Amniotic epithelial cell (primary cell): ENCODE measurements at regions not wholly inside any gene's neighbourhood (a gene's known extent, or its start where the extent isn't known, plus 50 kb on each side); places are given as distances from the start of the nearest gene placed in this dataset.
"Not testable (repeated sequence)": the region's sequence is repeated elsewhere in the genome, so short reads cannot be mapped to it uniquely, and the experiment has no call there.

Source experiments
- DNase-seq: peaks from one replicate; pipeline ENCODE4 v3.0.0-alpha.2; 2010; ENCODE audit warnings: low read depth

DNA sequence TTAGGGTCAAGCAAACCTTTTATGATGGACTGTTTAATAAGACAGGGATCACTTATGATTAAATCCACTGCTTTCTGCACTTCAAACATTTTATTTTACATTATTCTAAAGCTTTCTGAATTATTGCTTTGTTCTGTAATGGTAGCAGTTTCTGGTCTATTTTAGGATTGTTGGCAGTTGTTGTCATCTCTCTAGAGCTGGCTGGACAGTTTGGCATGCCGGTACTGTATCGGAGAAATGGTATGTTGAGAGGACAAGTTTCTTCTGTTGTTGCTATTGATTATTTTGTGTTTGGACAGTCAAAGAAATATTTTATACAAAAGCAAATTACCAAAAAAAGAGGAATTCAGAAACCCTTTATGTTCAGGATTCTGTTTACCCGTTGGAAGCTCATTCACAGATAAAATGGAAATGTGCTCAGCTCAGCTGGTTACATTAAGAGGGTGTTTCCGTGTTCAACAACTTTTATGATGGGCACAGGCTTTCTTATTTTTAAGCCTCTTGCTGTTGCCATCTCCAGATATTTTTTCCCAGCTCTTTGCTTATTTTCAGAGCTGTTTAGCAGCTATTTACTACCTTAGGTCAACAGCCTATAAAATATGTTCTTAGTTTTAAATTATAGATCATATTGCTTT lies 214.6 kb upstream of the IGFBP7 start:
- no peak for DNase-seq

DNA sequence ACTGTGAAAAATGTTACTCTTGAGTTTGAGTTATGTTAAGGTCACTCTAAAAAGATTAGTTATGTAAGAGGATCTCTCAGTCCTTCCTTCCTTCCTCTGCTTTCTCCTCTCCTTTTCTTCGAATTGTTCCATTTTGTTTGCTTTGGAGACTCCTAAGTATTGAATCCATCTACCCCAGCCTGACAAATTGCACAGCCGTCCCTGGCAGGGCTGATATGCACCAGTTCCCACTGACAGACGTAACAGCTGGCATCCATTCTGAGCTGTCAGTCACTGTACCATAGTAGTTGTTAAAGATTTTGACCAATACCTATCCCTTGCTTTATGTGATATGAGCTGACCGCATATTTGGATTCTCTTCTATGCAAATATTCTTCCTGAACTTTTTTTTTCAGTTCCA lies 210.7 kb upstream of the IGFBP7 start:
- DNase-seq: no peak

DNA sequence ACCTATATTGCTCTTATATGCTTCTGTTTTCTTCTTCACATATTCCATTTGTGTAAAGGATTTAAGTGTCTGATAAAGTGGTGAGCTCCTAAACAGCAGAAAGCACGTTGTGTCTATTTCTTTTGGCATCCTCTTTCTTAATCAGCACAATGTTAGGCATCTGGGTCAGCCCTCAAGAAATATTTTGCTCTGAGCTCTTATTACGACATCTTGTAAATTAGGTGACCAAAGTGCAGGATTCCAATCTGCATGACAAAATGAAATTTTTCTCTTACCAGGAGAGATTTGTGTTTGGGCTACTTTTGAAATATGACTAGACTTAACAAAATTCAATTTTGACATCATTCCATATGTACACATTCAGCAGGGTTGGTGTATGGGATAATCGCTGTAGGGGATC lies 210.0 kb upstream of the IGFBP7 start:
- no peak for DNase-seq

DNA sequence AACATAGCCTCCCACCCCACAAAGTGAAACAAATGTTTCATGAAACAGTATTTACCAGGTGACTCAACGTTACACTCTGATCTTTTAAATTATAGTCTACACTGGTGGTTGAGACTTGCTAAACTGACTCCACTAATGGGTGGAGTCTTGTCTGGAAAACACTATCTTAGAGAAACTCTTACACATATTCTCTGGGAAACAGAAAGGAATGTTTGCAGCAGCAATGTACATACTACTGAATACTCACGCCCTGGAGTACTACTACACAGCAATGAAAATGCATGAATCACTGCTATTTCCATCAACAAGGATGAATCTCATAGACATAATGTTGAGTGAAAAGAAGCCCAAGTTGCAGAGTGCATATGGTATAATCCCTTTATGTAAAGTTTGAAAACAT lies 208.5 kb upstream of the IGFBP7 start:
- no peak for DNase-seq

DNA sequence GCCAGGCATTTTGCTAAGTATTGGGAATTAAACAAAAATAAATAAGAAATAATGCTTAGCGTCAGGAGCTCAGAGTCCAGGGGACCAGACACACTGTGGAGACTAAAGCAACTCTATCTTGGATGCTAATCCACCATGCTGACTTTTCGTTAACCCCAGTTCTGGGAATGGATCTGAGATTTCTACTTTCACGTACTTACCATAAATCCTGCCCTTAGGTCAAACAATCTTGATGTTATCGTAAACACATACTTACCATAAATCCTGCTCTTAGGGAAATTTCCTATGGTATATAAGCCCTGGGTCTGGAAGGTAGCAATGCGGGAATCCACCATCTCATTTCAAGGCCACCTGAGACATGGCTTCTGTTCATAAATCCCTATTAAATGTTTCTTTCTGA lies 204.5 kb upstream of the IGFBP7 start:
- DNase-seq: no peak

DNA sequence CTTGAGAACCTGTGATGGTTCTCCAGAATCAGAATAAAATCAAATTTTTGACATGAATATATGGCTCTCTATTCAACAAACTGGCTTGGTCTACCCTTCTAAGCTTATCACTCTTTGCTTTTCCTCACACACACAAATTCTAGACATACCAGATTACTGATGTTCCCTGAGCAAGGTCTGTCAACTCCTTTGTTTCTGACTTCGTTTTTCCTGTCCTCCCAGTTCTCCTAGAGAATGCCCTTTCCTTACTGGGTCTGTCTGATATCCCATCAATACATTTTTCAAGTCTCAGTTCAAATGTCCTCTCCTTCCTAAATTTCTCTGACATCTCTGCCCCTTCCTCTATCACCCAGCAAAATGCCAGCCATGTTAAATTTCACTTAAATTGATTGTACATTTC lies 202.1 kb upstream of the IGFBP7 start:
- DNase-seq: no peak

DNA sequence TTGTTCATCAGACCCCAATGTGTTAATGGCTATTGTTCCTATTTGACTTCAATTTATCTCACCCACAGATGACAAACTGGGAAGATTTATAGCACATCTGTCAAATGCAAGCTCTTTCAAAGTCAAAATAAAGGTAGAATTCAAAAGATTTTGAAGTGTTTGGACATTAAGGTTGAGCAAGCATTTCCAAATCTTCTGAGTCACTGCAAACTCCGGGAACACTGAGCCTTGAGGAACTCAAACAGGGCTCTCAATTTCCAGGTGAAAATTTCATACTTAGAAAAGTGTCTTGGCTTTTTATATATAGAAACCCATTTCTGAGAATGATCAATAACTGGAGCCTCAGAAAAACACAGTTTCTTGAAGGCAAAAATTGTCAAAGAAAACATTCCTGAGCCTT lies 199.5 kb upstream of the IGFBP7 start:
- DNase-seq: no peak

DNA sequence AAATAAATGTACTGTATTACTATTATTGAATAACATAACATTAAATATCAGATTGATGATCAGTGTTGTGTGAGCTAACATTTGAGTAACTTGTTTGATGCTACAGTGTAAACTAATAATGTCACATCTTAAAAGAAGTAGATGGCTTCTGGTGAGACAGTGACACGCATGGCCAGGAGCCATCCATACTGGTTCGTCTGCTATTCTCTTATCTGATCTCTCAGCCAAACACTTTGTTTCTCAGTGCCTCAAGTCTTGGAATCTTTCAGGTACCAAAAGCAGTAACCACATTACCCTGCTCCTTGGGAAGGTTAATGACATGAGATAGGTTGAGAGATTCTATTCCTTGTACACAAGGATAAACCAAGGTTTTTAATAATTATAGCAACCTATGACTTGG lies 198.1 kb upstream of the IGFBP7 start:
- no peak for DNase-seq

DNA sequence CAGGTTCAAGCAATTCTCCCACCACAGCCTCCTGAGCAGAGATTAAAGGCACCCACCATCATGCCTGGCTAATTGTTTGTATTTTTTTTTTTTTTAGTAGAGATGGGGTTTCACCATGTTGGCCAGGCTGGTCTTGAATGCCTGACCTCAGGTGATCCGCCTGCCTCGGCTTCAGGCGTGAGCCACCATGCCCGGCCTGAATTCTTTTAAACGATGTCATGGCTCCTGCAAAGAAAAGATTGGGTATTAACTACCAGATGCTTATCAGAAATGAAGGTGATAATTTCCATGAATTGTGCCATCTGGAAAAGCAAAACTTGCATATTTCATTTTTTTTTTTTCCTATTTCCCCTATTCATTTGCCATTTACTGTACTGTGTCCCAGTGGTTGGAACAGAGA lies 195.7 kb upstream of the IGFBP7 start:
- no peak for DNase-seq

DNA sequence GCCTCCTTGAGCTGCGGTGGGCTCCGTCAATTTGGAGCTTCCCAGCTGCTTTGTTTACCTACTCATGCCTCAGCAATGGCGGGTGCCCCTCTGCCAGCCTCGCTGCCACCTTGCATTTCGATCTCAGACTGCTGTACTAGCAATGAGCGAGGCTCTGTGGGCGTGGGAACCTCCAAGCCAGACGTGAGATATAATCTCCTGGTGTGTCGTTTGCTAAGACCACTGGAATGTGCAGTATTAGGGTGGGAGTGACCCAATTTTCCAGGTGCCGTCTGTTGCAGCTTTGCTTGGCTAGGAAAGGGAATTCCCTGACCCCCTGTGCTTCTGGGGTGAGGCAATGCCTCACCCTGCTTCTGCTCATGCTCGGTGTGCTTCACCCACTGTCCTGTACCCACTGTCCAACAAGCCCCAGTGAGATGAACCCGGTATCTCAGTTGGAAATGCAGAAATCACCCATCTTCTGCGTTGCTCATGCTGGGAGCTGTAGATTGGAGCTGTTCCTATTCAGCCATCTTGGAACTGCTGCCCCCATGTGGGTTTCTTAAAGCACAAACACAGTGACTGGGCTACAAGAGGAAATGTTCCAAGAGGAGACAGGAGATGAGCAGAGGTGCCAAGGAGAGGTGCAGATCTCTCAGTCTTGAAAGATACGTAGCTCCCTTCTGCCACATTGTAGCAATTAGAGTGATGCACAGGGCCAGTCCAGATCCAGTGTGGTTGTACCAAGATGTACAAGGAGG lies 193.0 kb upstream of the IGFBP7 start:
- no peak for DNase-seq

DNA sequence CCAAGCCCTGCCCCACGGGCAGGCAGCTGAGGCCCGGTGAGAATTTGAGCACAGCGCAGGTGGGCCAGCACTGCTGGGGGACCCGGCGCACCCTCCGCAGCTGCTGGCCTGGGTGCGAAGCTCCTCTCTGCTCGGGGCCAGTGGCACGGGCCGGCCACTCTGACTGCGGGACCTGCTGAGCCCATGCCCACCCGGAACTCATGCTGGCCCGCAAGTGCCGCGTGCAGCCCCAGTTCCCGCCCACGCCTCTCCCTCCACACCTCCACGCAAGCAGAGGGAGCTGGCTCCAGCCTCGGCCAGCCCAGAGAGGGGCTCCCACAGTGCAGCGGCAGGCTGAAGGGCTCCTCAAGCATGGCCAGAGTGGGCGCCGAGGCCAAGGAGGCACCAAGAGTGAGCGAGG lies 190.1 kb upstream of the IGFBP7 start:
- not testable (repeated sequence) for DNase-seq

DNA sequence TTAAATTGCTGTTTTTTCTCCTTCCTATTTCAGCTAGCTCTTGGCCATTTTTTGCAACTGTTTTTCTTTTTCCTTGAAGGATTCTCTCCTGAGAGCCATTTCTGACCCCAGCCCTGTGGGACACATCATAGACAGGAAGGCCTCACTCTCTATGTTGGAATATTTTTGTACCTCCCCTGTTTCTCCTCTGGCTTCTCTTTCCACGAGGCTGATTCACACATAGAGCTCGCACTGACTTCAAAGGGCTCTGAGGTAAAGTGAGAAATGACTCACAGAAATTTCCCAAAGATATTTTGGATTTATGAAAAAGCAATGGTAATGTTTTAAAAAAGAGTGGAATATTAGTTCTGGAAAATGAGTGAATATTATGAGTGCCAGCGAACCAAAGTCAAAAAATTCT lies 181.7 kb upstream of the IGFBP7 start:
- no peak for DNase-seq

DNA sequence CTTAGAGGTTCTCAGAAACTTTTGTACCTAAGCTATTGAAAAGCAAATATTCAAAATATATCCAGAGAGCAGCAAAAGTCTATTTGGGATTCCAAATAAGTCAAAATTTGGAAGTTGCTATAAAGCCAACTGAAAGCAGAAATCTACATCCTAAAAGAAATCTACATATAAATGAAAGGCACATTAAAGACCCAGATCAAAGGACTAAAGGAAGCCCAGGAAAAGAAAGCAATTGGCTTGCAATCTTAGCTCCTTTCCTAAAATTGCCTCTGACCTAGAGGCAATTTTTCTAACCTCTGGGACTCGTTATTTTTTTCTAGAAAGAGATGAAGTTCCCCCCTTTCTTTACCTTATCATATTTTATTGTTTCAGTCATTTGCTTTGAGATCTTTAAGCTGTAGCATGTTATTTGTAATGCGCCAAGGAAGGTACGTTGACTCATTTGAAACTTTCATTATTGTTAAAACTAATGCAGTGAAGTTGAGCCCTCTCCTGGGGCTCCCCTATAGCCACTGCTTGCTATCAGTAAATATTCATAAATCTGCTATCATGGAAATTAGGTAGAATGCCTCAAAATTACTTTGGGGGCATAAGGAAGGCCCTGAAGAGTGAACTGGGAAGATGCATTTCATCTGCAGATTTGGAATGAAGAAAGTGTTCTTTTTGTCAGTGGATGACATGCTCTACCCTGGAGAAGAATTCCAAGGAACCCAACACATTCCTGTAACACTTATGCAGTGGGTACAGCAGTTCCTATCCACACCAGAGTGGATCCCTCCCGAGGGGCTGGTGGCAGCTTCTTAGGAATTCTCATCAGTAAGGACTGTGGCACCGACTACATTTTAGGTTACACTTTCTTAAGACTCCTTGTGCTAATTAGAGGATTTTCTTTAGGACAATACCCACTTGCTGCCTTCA lies 177.8 kb upstream of the IGFBP7 start:
- DNase-seq: no peak

DNA sequence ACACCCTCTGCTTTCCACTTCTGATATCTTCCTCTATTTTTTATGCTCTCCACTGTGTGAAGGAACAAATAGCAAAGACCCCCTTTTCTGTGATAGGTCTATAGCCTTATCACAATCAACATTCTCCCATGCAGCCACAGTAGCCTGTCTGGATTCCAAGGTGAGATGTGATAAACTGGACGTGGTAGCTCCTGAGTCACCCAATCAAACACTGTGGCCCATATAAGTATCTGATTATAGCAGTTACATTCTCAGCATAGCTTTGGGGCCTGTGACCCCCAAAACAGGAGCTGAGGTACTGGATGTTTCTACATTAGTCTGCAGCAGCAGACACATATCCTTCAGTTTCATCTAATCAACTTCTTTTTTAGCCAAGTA lies 172.7 kb upstream of the IGFBP7 start:
- DNase-seq: no peak

DNA sequence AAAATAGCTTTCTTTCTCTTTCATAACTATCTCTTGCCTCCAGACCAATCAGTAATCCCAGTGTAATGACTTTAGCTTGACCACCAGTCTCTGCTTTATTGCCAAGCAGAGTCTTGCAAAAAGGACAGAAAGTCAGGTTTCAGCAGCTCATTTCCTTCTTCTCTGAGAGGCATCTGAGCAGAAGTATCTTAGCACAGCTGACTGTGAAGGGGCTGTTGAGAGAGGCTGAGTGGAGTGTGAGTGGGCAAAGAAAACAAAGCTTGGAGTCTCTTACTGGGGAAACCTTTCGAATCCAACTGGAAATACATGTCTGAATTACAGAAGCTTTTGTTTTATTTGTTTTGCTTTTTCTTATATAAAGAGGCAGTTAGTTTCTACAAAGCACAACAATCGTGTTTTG lies 170.3 kb upstream of the IGFBP7 start:
- no peak for DNase-seq

DNA sequence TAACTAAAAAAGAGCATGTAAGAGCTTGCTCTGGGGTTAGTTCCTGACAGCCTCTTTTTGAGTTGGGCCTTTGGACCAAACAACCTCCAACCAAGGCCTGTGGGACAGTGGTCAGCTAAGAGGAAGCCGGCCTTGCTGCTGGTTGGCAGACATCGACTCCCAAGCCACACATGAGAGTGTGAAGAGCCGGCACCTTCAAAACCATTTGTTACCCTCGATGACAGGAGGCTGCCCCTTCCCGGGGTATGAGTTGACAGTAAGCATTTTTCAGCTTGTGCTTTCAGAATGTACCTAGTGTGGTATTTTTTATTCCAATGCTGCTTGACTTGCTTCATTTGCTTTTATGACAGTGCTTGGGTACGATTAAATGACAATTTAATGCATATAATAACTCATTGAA lies 168.6 kb upstream of the IGFBP7 start:
- DNase-seq: no peak

DNA sequence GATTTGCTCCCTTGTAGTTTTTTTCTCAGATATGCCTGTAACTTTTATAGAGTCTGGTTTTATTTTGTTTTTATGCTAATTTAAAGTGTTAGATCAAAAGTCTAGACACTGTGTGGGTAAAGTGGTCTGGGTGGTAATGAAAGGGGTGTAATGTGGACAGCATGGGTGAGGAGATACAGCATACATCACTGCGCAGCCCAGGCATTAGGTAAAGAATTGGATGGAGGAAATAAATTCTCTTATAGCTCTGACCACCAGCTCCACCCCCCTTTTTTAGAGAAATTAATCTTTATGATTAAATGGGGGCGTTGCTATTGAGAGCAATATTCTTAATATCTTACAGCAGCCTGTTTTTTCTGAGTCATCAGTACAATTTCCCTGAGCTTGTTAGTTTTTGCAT lies 163.9 kb upstream of the IGFBP7 start:
- DNase-seq: no peak

DNA sequence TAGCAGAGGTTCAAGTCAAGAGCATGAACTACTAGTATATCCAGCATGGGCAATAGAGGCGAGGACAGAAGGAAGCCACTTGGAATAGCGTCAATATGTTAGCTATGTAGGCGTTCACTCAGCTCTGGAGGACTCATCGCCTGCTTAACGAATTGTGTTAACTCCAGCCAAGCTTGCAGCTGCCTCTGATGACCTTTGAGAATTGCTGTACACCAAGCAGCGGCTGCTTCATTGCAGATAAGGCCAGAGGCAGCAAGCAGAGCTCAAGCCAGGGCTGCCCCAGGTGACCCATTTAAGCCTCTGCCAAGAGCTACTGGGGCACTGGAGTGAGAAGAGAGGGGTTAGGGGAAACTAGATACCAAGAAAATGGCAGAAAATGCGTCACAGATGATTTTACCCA lies 160.2 kb upstream of the IGFBP7 start:
- DNase-seq: no peak

DNA sequence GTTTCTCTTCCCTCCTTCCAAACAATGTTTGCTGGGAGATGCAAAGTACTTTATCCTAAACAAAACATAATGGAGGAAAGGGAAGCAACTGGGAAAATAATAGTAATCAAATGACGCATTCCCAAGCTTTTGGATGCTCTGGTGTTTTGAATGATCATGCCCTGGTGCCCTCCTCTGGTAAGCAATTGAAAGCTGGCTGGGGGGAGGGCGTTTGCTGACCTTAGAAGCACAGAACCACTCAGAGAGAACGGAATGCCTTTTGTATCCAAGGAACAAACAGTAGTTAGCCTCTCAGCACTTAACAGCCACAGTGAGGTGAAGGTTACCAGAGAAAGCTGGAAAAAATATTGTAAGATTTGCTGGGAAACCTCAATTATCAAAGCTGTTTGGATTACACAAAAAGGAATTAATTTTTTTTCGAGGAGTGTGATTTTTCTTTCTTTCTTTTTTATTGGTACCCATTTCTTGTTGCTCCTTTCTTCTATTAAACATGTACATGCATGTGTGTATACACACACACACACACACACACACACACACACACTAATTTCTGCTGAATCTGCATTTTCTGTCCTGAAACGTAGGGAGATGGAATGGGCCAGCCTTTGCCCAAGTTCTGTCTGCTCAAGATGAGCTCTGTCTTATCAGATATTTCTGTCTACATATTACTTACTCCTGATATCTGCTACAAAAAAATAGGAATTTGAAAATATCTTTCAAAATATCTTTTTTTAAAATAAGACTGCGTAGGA lies 155.8 kb upstream of the IGFBP7 start:
- no peak for DNase-seq

DNA sequence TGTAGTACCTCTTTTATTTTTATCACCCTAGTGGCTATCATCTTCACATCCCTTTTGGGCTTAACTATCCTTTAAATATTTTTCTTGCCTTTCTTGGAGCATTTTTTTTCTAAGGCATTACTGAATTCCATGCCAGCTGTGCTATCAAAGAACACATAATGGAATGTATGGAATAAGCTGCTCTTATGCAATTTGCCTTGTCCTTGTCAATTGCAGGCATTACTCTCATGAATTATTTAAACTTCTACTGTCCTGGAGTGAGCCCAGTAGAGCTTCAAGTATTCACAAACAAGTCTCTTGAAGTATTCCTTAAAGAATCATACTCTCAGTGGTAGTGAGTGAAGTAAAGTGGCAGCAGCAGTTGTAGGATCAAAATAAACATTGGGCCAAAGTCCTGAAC lies 144.6 kb upstream of the IGFBP7 start:
- DNase-seq: no peak

DNA sequence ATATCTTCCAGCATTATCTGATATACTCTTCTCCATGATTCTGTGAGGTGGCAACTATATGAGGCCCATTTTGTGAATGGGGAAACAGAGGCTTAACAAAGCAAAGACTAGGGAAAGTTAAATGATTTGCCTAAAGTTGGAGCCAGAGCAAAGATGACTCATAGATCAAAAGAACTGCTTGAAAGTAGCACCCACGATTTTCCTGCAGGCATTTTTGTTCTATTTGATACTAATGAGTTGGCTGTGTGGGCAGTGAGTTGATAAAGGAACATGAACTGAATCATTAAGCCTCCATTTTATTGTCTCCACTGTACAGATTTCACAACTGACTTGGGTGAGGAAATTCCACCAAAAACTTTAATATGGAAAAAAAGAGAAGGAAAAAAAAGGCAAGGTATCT lies 138.9 kb upstream of the IGFBP7 start:
- DNase-seq: peak; percentile 35

DNA sequence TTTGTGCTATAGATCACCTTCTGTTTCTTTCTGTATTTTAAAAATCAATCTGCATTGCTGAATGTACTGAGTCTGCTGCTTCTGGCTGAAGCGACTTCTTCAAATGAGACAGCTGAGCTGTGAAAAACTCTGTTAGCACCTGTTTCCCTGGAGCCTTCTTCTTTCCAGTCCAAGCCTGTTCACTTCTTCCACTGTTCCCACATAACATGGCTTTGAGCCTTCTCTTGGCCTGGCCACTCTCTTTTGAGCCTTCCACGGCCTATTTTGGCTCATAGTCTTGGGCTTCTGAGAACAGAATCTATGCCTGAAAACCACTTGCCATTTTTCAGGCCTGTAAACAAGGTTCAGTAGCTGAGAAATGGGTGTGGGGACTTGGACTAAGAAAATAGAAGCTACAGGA lies 132.9 kb upstream of the IGFBP7 start:
- DNase-seq: no peak
